Stomach (tissue), 4 donors: ENCODE measurements at regions not wholly inside any gene's neighbourhood (a gene's known extent, or its start where the extent isn't known, plus 50 kb on each side); places are given as distances from the start of the nearest gene placed in this dataset.

Experiments used
- EP300 ChIP-seq: sonication (generic); formaldehyde crosslinking; IDR thresholded peaks from one replicate; pipeline ENCODE4 v1.6.1; 2017; ENCODE audit warnings: antibody characterized with exemption
- POLR2A ChIP-seq, 4 donors: fragments of 450-650 bp; IDR thresholded peaks; one replicate each; pipeline ENCODE4 v1.6.1; 2016; ENCODE audit warnings: antibody characterized with exemption in 4 of 4, control low read depth in 2 of 4, mild to moderate bottlenecking in 1 of 4, moderate library complexity in 1 of 4
- POLR2AphosphoS5 ChIP-seq, 3 donors: sonication (generic); formaldehyde crosslinking; IDR thresholded peaks; one replicate each; pipeline ENCODE4 v1.6.1; 2016; ENCODE audit warnings: antibody characterized with exemption in 3 of 3
- TF ChIP-seq, protein P1 (sequence below), 7 experiments: fragments of 450-650 bp in 4 of 7; fragments of 200-600 bp in 3 of 7; sonication (generic) in 3 of 7; IDR thresholded peaks; one replicate each; pipeline ENCODE4 v1.5.1; 2016 to 2019; ENCODE audit warnings: antibody characterized with exemption in 7 of 7, control low read depth in 2 of 7, mild to moderate bottlenecking in 1 of 7

DNA sequence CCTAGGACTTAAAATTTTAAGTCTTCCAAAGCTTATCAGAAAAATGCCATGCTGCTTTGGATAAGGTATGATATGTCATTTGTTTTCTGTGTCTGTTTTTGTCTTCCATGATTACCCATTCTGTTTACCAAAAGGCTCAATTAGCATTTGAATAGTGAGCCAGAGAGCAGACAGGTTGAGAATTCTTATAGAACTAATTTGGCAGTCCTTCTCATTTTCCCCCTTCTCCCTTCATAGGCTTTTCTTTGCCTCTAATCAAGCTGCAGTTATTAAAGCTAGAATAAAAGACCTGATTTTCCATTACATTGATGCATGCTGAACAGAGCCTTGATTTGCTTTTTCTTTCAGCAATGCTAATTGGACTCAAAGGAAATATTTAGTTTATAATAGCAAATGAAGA lies 993.0 kb downstream of the MAT2B start:
- TF ChIP-seq POLR2AphosphoS5 (IDR thresholded peaks at IDR 0.05) (no peak), POLR2A (IDR thresholded peaks at IDR 0.05) (no peak), EP300 (no peak)
- TF ChIP-seq, protein P1, sequence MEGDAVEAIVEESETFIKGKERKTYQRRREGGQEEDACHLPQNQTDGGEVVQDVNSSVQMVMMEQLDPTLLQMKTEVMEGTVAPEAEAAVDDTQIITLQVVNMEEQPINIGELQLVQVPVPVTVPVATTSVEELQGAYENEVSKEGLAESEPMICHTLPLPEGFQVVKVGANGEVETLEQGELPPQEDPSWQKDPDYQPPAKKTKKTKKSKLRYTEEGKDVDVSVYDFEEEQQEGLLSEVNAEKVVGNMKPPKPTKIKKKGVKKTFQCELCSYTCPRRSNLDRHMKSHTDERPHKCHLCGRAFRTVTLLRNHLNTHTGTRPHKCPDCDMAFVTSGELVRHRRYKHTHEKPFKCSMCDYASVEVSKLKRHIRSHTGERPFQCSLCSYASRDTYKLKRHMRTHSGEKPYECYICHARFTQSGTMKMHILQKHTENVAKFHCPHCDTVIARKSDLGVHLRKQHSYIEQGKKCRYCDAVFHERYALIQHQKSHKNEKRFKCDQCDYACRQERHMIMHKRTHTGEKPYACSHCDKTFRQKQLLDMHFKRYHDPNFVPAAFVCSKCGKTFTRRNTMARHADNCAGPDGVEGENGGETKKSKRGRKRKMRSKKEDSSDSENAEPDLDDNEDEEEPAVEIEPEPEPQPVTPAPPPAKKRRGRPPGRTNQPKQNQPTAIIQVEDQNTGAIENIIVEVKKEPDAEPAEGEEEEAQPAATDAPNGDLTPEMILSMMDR (IDR thresholded peaks at IDR 0.05) = no peak
